ENCODE measurements at regions not wholly inside any gene's neighbourhood (a gene's known extent, or its start where the extent isn't known, plus 50 kb on each side); places are given as distances from the start of the nearest gene placed in this dataset.
A peak's percentile ranks its signal among the peaks of the same experiment; 100 is the strongest.
"Not testable (repeated sequence)": the region's sequence is repeated elsewhere in the genome, so short reads cannot be mapped to it uniquely, and the experiment has no call there.

GRCh38 chr11:94237447-94238153 lies 66.8 kb upstream of the IZUMO1R start (continued):
- peak in 1 of 2 experiments; percentile 25; a peak in 1 of 4 replicates for TF ChIP-seq MCM7 (IDR thresholded peaks at IDR 0.05)
- peak; percentile 82 for TF ChIP-seq MCM3 (IDR thresholded peaks at IDR 0.05)
- TF ChIP-seq BRCA1 (IDR thresholded peaks at IDR 0.05), result peak; percentile 94
- not testable (repeated sequence) for TF ChIP-seq BRCA1 (CRISPR knock-in tag; IDR thresholded peaks at IDR 0.05)
- TF ChIP-seq, protein P1, sequence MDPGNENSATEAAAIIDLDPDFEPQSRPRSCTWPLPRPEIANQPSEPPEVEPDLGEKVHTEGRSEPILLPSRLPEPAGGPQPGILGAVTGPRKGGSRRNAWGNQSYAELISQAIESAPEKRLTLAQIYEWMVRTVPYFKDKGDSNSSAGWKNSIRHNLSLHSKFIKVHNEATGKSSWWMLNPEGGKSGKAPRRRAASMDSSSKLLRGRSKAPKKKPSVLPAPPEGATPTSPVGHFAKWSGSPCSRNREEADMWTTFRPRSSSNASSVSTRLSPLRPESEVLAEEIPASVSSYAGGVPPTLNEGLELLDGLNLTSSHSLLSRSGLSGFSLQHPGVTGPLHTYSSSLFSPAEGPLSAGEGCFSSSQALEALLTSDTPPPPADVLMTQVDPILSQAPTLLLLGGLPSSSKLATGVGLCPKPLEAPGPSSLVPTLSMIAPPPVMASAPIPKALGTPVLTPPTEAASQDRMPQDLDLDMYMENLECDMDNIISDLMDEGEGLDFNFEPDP (CRISPR knock-in tag; IDR thresholded peaks at IDR 0.05), result peak; percentile 4; the same call in 1 of the 2 replicates

GRCh38 chr11:94238154-94238735 lies 66.1 kb upstream of the IZUMO1R start:
- H3K4me3 ChIP-seq; H3K9ac ChIP-seq (ENCODE audit: insufficient read depth in 1 of 2, low read depth in 2 of 2, low read length in 2 of 2); H4K20me1 ChIP-seq (replicated peaks; ENCODE audit: control insufficient read depth, insufficient read depth, low read length); H3K4me1 ChIP-seq (replicated peaks in 1 of 2; ENCODE audit: control insufficient read depth in 2 of 2, insufficient read depth in 2 of 2, low read length in 2 of 2); H3K9me1 ChIP-seq (ENCODE audit: control insufficient read depth, insufficient read depth, low read length); DNase-seq (ENCODE audit: extremely low read depth in 1 of 4, low spot score in 3 of 4); H3K36me3 ChIP-seq (ENCODE audit: control insufficient read depth, insufficient read depth, low read length); ATAC-seq; CTCF ChIA-PET (ENCODE audit: low intra/inter-chr PET ratio); BruUV-seq (replicated peaks); intact Hi-C loops (cut with micrococcal nuclease); FAIRE-seq; in situ Hi-C loops (cut with MboI); H3K27ac ChIP-seq (ENCODE audit: extremely low read depth, low read depth, low read length); H3K9me3 ChIP-seq (replicated peaks; ENCODE audit: control insufficient read depth, insufficient read depth, low read depth, low read length); H3K79me2 ChIP-seq (ENCODE audit: control insufficient read depth, insufficient read depth, low read length); TF ChIP-seq BRCA1 (CRISPR knock-in tag; IDR thresholded peaks at IDR 0.05): not testable (repeated sequence)
- peaks cover 6 to 11% of the 10 kb centered on the region in 2 experiments; a peak in 3 of 5 replicates for H3K27me3 ChIP-seq (ENCODE audit: control insufficient read depth in 2 of 2, insufficient read depth in 2 of 2, low read length in 2 of 2)
- POLR2A ChIA-PET, result interaction anchor here (0.7 kb wide), 1 partner anchor 94 kb away, joined by 3 read pairs; no protein-coding TSS in a partner anchor
- H2AFZ ChIP-seq (ENCODE audit: low read depth, low read length), result peak overlapping the region; percentile 34; the same call in 1 of the 2 replicates
- 1% methylated on average over 24 of the region's 24 CpGs for WGBS (ENCODE audit: insufficient coverage, low coverage, missing lambda C conversion rate)
- peak overlapping the region; percentile 40 for H3K4me2 ChIP-seq (ENCODE audit: insufficient read depth, low read length)
- TF ChIP-seq NR2F6 (CRISPR knock-in tag; IDR thresholded peaks at IDR 0.05) (peak; percentile 23; the same call in 1 of the 2 replicates), BRCA1 (IDR thresholded peaks at IDR 0.05) (peak; percentile 96; the same call in 1 of the 2 replicates), ZNF780A (CRISPR knock-in tag; IDR thresholded peaks at IDR 0.05) (peak; percentile 67; the same call in 1 of the 2 replicates), ZNF436 (CRISPR knock-in tag; IDR thresholded peaks at IDR 0.05) (0 out of 2 replicates have a peak, but pooled peaks have one; percentile 13), ZBTB9 (CRISPR knock-in tag; IDR thresholded peaks at IDR 0.05) (peak; percentile 60; the same call in 1 of the 2 replicates), HMG20A (CRISPR knock-in tag; conservative IDR thresholded peaks at IDR 0.05) (0 out of 2 replicates have a peak, but pooled peaks have one; percentile 16), PHF21A (IDR thresholded peaks at IDR 0.05; ENCODE audit: borderline replicate concordance, low read depth) (0 out of 2 replicates have a peak, but pooled peaks have one; percentile 57), ZNF324 (CRISPR knock-in tag; IDR thresholded peaks at IDR 0.05) (peak; percentile 4; the same call in 1 of the 2 replicates)
- TF ChIP-seq, protein P2, sequence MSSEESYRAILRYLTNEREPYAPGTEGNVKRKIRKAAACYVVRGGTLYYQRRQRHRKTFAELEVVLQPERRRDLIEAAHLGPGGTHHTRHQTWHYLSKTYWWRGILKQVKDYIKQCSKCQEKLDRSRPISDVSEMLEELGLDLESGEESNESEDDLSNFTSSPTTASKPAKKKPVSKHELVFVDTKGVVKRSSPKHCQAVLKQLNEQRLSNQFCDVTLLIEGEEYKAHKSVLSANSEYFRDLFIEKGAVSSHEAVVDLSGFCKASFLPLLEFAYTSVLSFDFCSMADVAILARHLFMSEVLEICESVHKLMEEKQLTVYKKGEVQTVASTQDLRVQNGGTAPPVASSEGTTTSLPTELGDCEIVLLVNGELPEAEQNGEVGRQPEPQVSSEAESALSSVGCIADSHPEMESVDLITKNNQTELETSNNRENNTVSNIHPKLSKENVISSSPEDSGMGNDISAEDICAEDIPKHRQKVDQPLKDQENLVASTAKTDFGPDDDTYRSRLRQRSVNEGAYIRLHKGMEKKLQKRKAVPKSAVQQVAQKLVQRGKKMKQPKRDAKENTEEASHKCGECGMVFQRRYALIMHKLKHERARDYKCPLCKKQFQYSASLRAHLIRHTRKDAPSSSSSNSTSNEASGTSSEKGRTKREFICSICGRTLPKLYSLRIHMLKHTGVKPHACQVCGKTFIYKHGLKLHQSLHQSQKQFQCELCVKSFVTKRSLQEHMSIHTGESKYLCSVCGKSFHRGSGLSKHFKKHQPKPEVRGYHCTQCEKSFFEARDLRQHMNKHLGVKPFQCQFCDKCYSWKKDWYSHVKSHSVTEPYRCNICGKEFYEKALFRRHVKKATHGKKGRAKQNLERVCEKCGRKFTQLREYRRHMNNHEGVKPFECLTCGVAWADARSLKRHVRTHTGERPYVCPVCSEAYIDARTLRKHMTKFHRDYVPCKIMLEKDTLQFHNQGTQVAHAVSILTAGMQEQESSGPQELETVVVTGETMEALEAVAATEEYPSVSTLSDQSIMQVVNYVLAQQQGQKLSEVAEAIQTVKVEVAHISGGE (CRISPR knock-in tag; IDR thresholded peaks at IDR 0.05), result 0 out of 6 replicates have a peak, but pooled peaks of 1 of the 3 experiments have one; percentile 8
